ENCODE measurements at regions not wholly inside any gene's neighbourhood (a gene's known extent, or its start where the extent isn't known, plus 50 kb on each side); places are given as distances from the start of the nearest gene placed in this dataset.

- ATAC-seq (no peak), DNase-seq (ENCODE audit: low read depth, low spot score) (no peak)
- Histone ChIP-seq H3K27ac (ENCODE audit: low read depth, low read length) (no peak overlapping the region), H3K27me3 (ENCODE audit: insufficient read depth, low read length) (peaks cover 65% of the 10 kb centered on the region), H4K20me1 (ENCODE audit: insufficient read depth) (no peaks in the 10 kb centered on the region), H3K79me2 (ENCODE audit: insufficient read depth, low read length) (no peaks in the 10 kb centered on the region), H3K9ac (ENCODE audit: low read length) (no peak overlapping the region), H3K4me1 (ENCODE audit: control insufficient read depth in 1 of 2, insufficient read depth in 2 of 2, low read length in 2 of 2) (no peaks in the 10 kb centered on the region), H3K9me3 (ENCODE audit: control insufficient read depth in 1 of 2, insufficient read depth in 1 of 2, low read depth in 1 of 2, low read length in 2 of 2) (no peaks in the 10 kb centered on the region), H2AFZ (ENCODE audit: low read depth, low read length, poor library complexity, severe bottlenecking) (no peak overlapping the region), H3K9me2 (ENCODE audit: insufficient read depth) (no peaks in the 10 kb centered on the region), H3K36me3 (ENCODE audit: control insufficient read depth in 1 of 2, insufficient read depth in 2 of 2, low read length in 2 of 2) (no peaks in the 10 kb centered on the region), H3K4me3 (replicated peaks in 1 of 2; ENCODE audit: low read depth in 1 of 2, low read length in 2 of 2) (no peak overlapping the region), H3K4me2 (ENCODE audit: low read length) (no peak overlapping the region)
- ChIA-PET POLR2A (no interaction called here), CTCF (interaction anchor here (2.8 kb wide), 1 partner anchor 11 kb away, joined by 7 read pairs; no protein-coding TSS in a partner anchor), RAD21 (ENCODE audit: low non-redundant PET in 1 of 2, low total read pairs in 2 of 2, uncharacterized antibody in 2 of 2, unreplicated experiment in 2 of 2) (no interaction called here)
- BruUV-seq (replicated peaks) = no TSS peak
- intact Hi-C loops (cut with micrococcal nuclease) = no loop called here
- TF ChIP-seq CBX3 (IDR thresholded peaks at IDR 0.05; ENCODE audit: low read depth) = no peak
- TF ChIP-seq TCF7L2 (IDR thresholded peaks at IDR 0.05; ENCODE audit: borderline replicate concordance, extremely low read depth, insufficient read depth, insufficient read length) = no peak
- TF ChIP-seq EZH2 (IDR thresholded peaks at IDR 0.05) = no peak
- no peak for TF ChIP-seq SRF (IDR thresholded peaks at IDR 0.05; ENCODE audit: low read depth)
- TF ChIP-seq CEBPB (IDR thresholded peaks at IDR 0.05; ENCODE audit: low read depth) = no peak
- no peak for TF ChIP-seq SP1 (IDR thresholded peaks at IDR 0.05; ENCODE audit: low read depth)
- no peak for TF ChIP-seq POLR2AphosphoS5 (IDR thresholded peaks at IDR 0.05; ENCODE audit: low read depth, low read length)
These were observed 302.1 kb upstream of the B3GAT1 start for GRCh38 chr11:134714021-134714656.

GRCh38 chr11:134712228-134713145 lies 300.4 kb upstream of the B3GAT1 start:
- no peaks in the 10 kb centered on the region for H3K9me2 ChIP-seq (ENCODE audit: insufficient read depth)
- ChIA-PET CTCF (no interaction called here), POLR2A (no interaction called here), RAD21 (ENCODE audit: low non-redundant PET in 1 of 2, low total read pairs in 2 of 2, uncharacterized antibody in 2 of 2, unreplicated experiment in 2 of 2) (no interaction called here)
- intact Hi-C loops (cut with micrococcal nuclease) = no loop called here
- no peak for ATAC-seq
- H3K9me3 ChIP-seq (ENCODE audit: control insufficient read depth in 1 of 2, insufficient read depth in 1 of 2, low read depth in 1 of 2, low read length in 2 of 2) = no peaks in the 10 kb centered on the region
- no TSS peak for BruUV-seq (replicated peaks)
- H3K79me2 ChIP-seq (ENCODE audit: insufficient read depth, low read length) = no peaks in the 10 kb centered on the region
- H3K27ac ChIP-seq (ENCODE audit: low read depth, low read length) = no peak overlapping the region
- no peak overlapping the region for H2AFZ ChIP-seq (ENCODE audit: low read depth, low read length, poor library complexity, severe bottlenecking)
- peaks cover 48% of the 10 kb centered on the region for H3K27me3 ChIP-seq (ENCODE audit: insufficient read depth, low read length)
- no peak overlapping the region for H3K4me2 ChIP-seq (ENCODE audit: low read length)
- H3K36me3 ChIP-seq (ENCODE audit: control insufficient read depth in 1 of 2, insufficient read depth in 2 of 2, low read length in 2 of 2) = no peaks in the 10 kb centered on the region
- no peaks in the 10 kb centered on the region for H4K20me1 ChIP-seq (ENCODE audit: insufficient read depth)
- H3K4me3 ChIP-seq (replicated peaks in 1 of 2; ENCODE audit: low read depth in 1 of 2, low read length in 2 of 2) = no peak overlapping the region
- H3K4me1 ChIP-seq (ENCODE audit: control insufficient read depth in 1 of 2, insufficient read depth in 2 of 2, low read length in 2 of 2) = no peaks in the 10 kb centered on the region
- no peak overlapping the region for H3K9ac ChIP-seq (ENCODE audit: low read length)
- no peak for DNase-seq (ENCODE audit: low read depth, low spot score)
- no peak for TF ChIP-seq JUND (IDR thresholded peaks at IDR 0.05)
- TF ChIP-seq ATF3 (IDR thresholded peaks at IDR 0.05) = no peak
- no peak for TF ChIP-seq CTCF (IDR thresholded peaks at IDR 0.05 in 2 of 3, conservative IDR thresholded peaks at IDR 0.05 in 1 of 3; ENCODE audit: borderline replicate concordance in 1 of 3, insufficient read depth in 1 of 3, low read depth in 2 of 3, low read length in 2 of 3)
- TF ChIP-seq SP1 (IDR thresholded peaks at IDR 0.05; ENCODE audit: low read depth) = no peak
- TF ChIP-seq EZH2 (IDR thresholded peaks at IDR 0.05) = no peak
- TF ChIP-seq EGR1 (IDR thresholded peaks at IDR 0.05; ENCODE audit: low read depth) = no peak
- no peak for TF ChIP-seq TCF7L2 (IDR thresholded peaks at IDR 0.05; ENCODE audit: borderline replicate concordance, extremely low read depth, insufficient read depth, insufficient read length)
- TF ChIP-seq ELF1 (IDR thresholded peaks at IDR 0.05; ENCODE audit: borderline replicate concordance, low read depth) = no peak
- TF ChIP-seq CBX3 (IDR thresholded peaks at IDR 0.05; ENCODE audit: low read depth) = no peak
- TF ChIP-seq YY1 (IDR thresholded peaks at IDR 0.05; ENCODE audit: extremely low read depth, insufficient replicate concordance, low read depth, low read length) = no peak
- TF ChIP-seq RAD21 (IDR thresholded peaks at IDR 0.05; ENCODE audit: low read depth) = no peak
- TF ChIP-seq ZFX (IDR thresholded peaks at IDR 0.05) = no peak

All from HCT116 (cell line).